ENCODE measurements at regions not wholly inside any gene's neighbourhood (a gene's known extent, or its start where the extent isn't known, plus 50 kb on each side); places are given as distances from the start of the nearest gene placed in this dataset.
A peak's percentile ranks its signal among the peaks of the same experiment; 100 is the strongest.

GRCh38 chr2:108111936-108112335, 125.6 kb downstream of the SLC5A7 start:
- DNase-seq (ENCODE audit: low read depth in 1 of 2, low spot score in 1 of 2), result no peak
- in situ Hi-C loops (cut with HindIII; ENCODE audit: low pct_unique_long_range_greater_than_20kb, low sequenced_read_pairs), result no loop called here
- no peak for TF ChIP-seq JUND (IDR thresholded peaks at IDR 0.05; ENCODE audit: low read depth)

GRCh38 chr2:108115868-108116267, 123.9 kb upstream of the SULT1C3 start:
- no peak for DNase-seq (ENCODE audit: low read depth in 1 of 2, low spot score in 1 of 2)
- in situ Hi-C loops (cut with HindIII; ENCODE audit: low pct_unique_long_range_greater_than_20kb, low sequenced_read_pairs), result no loop called here
- TF ChIP-seq JUND (IDR thresholded peaks at IDR 0.05; ENCODE audit: low read depth), result no peak

DNA sequence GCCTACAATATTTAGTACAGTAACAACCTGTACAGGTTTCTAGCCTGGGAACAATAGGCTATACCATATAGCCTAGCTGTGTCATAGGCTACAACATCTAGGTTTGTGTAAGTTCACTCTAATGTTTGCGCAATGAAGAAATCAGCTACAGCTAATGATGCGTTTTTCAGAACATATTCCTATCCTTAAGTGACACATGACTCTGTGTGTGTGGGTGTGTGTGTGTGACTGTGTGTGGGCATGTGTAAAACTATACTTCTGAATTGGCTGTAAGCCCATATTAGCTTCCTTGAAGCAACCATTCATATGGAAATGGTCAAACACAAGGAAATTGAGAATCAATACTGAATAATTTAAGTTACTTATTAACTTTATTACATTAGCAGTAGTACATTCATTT, 120.8 kb upstream of the SULT1C3 start:
- in situ Hi-C loops (cut with HindIII; ENCODE audit: low pct_unique_long_range_greater_than_20kb, low sequenced_read_pairs), result no loop called here
- TF ChIP-seq JUND (IDR thresholded peaks at IDR 0.05; ENCODE audit: low read depth), result no peak
- no peak for DNase-seq (ENCODE audit: low read depth in 1 of 2, low spot score in 1 of 2)

DNA sequence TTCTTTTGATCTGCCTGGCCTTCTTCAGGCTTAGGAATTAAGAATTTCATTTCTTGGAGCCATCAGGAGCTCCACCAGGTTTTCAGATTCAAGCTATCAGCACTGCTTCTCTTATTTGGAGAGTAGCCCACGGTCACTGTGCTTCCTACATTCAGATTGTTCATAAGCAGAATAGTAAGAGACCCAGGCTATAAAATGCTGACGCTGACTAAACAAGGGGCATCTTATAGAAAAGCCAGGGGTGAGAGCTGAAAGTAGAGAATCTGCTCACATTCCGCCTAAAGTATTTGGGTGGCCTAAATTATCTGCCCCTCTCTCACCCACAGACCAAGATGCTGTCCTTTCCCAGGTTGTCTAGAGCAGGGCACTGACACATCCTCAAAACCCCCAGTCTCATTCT, 120.3 kb upstream of the SULT1C3 start:
- in situ Hi-C loops (cut with HindIII; ENCODE audit: low pct_unique_long_range_greater_than_20kb, low sequenced_read_pairs), result no loop called here
- TF ChIP-seq JUND (IDR thresholded peaks at IDR 0.05; ENCODE audit: low read depth), result no peak
- no peak for DNase-seq (ENCODE audit: low read depth in 1 of 2, low spot score in 1 of 2)

DNA sequence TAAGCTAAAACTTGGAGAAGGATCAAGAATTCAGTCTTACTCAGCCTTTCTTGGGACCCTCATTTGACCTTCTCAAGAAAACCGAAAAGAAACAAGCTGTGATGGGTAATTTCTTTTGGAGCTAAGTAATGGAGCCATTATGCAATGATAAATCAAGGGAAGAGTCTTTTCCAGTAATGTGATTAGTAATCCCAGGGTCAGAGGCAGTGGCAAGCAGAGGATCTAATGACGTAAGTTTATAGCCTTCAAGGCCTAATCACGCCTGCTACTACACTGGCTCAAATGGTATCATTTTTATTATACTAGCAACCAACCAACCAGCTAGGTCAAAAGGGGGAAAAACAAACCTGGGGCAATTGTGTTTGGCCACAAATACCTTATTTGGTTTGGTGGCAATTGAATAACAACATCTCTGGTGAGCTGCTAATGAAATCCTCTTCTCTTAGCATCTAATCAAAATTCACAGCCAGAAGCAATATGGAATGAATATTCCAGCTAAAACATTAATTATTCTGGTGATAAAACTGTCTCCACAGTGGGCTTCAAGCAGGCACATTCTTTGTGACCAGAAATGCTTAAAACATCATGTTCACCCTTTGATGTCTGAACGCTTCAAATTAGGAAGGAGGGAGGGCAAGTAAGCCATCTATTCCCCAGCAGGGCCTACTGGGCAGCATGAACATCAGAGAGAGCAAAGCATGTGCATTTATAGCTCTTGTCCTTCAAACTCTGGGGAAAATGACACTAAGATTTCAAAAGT, 114.9 kb upstream of the SULT1C3 start:
- no peak for DNase-seq (ENCODE audit: low read depth in 1 of 2, low spot score in 1 of 2)
- in situ Hi-C loops (cut with HindIII; ENCODE audit: low pct_unique_long_range_greater_than_20kb, low sequenced_read_pairs), result no loop called here
- no peak for TF ChIP-seq JUND (IDR thresholded peaks at IDR 0.05; ENCODE audit: low read depth)

DNA sequence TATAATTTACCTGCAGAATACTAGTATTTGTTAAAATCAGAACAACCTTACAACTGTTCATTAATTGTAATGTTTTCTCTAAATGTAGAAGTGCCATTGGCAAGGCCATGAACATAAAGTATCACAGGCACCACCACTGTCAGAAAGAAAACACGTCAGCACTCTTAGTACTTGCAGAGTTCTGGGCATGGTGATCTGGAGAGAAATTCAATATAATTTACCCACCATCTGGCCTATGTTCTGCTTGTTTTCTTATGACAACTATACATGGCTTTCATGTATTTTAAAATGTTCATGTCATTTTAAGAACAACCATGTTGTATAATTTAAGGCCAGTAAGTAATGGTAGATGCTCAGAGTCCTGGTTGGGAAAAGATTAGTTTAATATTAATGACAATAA, 114.2 kb upstream of the SULT1C3 start:
- DNase-seq (ENCODE audit: low read depth in 1 of 2, low spot score in 1 of 2), result no peak
- TF ChIP-seq JUND (IDR thresholded peaks at IDR 0.05; ENCODE audit: low read depth), result no peak
- in situ Hi-C loops (cut with HindIII; ENCODE audit: low pct_unique_long_range_greater_than_20kb, low sequenced_read_pairs), result no loop called here

DNA sequence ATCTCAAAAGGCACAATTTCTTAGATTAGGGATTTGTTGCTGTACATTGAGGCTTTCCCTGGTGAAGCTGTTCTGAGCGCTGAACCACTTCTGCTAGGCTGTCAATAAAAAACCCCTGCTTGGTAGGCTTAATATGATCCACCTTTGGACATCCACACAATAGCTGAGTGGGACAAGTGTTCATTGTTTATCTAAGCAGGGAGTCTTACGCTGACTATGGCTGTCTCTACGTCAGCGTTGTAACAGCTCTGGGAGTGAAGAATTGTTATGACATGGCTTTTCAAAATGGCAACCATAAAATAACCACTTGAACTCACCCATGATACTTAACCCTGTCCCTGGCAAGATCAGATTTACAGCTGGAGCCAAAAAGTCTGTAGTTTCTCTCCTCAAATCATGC, 111.5 kb upstream of the SULT1C3 start:
- in situ Hi-C loops (cut with HindIII; ENCODE audit: low pct_unique_long_range_greater_than_20kb, low sequenced_read_pairs), result no loop called here
- no peak for DNase-seq (ENCODE audit: low read depth in 1 of 2, low spot score in 1 of 2)
- TF ChIP-seq JUND (IDR thresholded peaks at IDR 0.05; ENCODE audit: low read depth), result no peak

DNA sequence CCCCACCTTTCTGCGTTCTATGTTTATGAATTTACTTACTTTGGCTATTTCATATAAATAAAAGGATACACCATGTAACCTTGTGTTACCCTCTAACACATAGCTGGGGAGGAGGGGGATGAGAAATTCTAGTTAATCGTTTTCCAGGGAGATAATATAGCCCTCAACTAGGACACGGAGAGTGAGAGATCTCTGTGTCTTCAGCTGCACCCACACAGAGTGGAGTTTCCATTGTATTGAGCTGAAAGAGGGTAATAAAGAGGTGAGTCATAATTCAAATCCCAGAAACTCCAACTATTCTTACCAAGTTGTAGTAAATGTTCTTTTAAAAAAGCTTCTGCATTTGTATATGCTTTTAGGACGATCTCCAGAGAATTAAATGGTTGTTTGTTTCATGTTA, 110.1 kb upstream of the SULT1C3 start:
- TF ChIP-seq JUND (IDR thresholded peaks at IDR 0.05; ENCODE audit: low read depth), result no peak
- no peak for DNase-seq (ENCODE audit: low read depth in 1 of 2, low spot score in 1 of 2)
- in situ Hi-C loops (cut with HindIII; ENCODE audit: low pct_unique_long_range_greater_than_20kb, low sequenced_read_pairs), result no loop called here

DNA sequence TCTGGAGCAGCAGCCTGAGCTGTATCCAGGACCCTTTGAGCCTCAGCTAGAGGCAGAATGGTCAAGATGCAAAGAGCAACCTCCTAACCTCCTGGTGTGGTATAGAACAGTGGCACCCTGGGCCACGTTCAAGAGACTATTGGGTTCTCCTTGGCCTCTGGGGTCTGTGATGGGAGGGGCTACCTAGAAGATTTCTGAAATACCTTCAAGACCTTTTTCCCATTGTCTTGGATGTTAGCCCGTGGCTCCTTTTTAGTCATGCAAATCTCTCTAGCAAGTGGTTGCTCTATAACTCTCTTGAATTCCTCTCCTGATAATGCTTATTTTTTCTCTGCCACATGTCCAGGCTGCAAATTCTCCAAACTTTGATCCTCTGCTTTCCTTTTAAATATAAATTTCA, 106.3 kb upstream of the SULT1C3 start:
- in situ Hi-C loops (cut with HindIII; ENCODE audit: low pct_unique_long_range_greater_than_20kb, low sequenced_read_pairs), result no loop called here
- TF ChIP-seq JUND (IDR thresholded peaks at IDR 0.05; ENCODE audit: low read depth), result no peak
- no peak for DNase-seq (ENCODE audit: low read depth in 1 of 2, low spot score in 1 of 2)

DNA sequence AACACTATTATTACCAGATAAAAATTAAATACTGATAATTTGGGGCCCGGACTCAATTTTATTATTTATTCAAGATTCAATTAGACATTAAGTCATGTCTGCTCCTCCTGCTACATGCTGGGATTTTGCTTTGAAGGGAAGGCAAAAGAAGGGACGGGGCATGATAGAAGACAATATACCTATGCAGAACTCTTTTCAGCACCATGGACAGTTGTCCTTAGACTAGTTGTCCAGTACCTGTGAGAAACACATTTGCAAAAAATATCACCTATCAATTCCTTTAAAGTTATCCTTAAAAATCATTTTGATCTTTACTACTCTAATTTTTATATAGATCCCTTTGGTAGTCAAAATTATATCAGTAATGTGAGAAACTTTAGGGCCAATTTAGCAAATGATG, 100.2 kb upstream of the SULT1C3 start:
- in situ Hi-C loops (cut with HindIII; ENCODE audit: low pct_unique_long_range_greater_than_20kb, low sequenced_read_pairs), result no loop called here
- no peak for TF ChIP-seq JUND (IDR thresholded peaks at IDR 0.05; ENCODE audit: low read depth)
- DNase-seq (ENCODE audit: low read depth in 1 of 2, low spot score in 1 of 2), result peak; percentile 2 to 67

GRCh38 chr2:108145557-108146326, 94.0 kb upstream of the SULT1C3 start:
- no peak for DNase-seq (ENCODE audit: low read depth in 1 of 2, low spot score in 1 of 2)
- no peak for TF ChIP-seq JUND (IDR thresholded peaks at IDR 0.05; ENCODE audit: low read depth)
- in situ Hi-C loops (cut with HindIII; ENCODE audit: low pct_unique_long_range_greater_than_20kb, low sequenced_read_pairs), result no loop called here

DNA sequence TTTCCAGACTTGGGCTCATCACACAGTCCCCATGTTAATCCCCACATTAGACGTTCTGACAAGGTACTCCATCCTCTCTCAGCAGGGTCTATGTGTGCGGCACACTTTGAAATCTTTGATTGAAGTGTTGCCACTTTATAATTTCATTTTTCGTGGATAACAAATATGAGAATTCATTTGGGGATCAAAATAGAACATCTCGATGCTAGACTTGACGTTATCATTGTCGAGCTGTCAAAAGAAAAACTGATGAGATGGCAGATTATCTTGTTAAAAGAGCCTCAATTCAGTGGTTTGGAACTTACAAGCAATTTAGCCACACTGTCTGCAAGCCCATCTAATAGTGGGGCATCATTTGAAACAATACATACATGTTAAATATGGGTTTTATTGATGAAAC, 91.2 kb upstream of the SULT1C3 start:
- TF ChIP-seq JUND (IDR thresholded peaks at IDR 0.05; ENCODE audit: low read depth), result no peak
- no peak for DNase-seq (ENCODE audit: low read depth in 1 of 2, low spot score in 1 of 2)
- in situ Hi-C loops (cut with HindIII; ENCODE audit: low pct_unique_long_range_greater_than_20kb, low sequenced_read_pairs), result no loop called here

DNA sequence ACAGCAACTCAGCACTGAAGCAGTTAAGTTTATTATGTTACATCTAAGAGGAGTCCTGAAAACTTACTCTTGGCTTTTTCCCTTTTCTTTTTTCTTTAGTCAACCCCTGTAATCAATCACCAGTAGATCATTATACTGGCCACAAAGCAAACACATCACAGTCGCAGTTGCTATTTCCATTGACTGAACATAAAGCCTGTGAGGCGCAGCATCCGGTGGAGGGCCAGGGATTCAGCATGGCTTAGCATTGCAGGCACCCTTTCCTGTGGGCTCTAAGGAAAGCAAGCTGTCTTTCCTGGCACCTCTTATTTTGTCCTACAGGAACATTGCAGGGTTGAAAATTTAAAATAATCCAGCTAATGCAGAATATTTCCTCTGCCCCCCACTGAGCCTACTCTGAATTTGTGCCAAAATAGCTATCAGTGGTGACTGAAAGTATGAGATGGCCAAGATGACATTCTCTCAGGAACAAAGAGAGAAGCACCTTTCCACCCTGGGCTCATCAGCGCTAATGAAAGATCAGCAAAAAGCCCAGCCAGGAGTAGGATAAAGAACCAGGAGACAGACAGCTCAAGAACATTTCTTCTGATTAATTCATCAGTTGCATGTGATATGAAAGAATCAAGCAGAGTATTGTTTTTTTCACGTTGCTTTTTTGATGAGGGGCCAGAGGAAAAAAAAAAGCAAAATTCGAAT, 85.3 kb upstream of the SULT1C3 start:
- in situ Hi-C loops (cut with HindIII; ENCODE audit: low pct_unique_long_range_greater_than_20kb, low sequenced_read_pairs), result no loop called here
- TF ChIP-seq JUND (IDR thresholded peaks at IDR 0.05; ENCODE audit: low read depth), result no peak
- DNase-seq (ENCODE audit: low read depth in 1 of 2, low spot score in 1 of 2), result no peak
